HepG2 (cell line): ENCODE measurements at regions not wholly inside any gene's neighbourhood (a gene's known extent, or its start where the extent isn't known, plus 50 kb on each side); places are given as distances from the start of the nearest gene placed in this dataset.

Experiments used
- ATAC-seq: fragments of 200-7000 bp; cut with Tn5 transposase; 3 replicates; pipeline ENCODE4 v1.9.1; 2020; ENCODE audit warnings: mild to moderate bottlenecking, moderate library complexity
- BruUV-seq: library from RNA; stranded (reverse); fragments of 400-500 nt; replicated peaks from 2 replicates; lab custom pipeline; 2021; lab: Mats Ljungman, UMichigan
- CTCF ChIA-PET: fragments of 300-600 bp; formaldehyde crosslinking; extraction: SDS; loops from one replicate; lab custom pipeline; 2021; ENCODE audit warnings: low total read pairs, inconsistent platforms, low intra/inter-chr PET ratio; lab: Yijun Ruan, JAX
- POLR2A ChIA-PET: fragments of 350-600 bp; sonication (Branson Sonifier 250); formaldehyde crosslinking; loops from one replicate; lab custom pipeline; 2020; ENCODE audit warnings: antibody characterized with exemption, inconsistent platforms; lab: Yijun Ruan, JAX
- DNase-seq: peaks from one replicate; pipeline ENCODE4 v3.0.0-alpha.2; 2015; ENCODE audit warnings: low spot score
- FAIRE-seq: peaks from 3 replicates; lab custom pipeline; 2011; peaks lifted over from hg19 to GRCh38; lab: Jason Lieb, UNC
- H2AFZ ChIP-seq: one replicate; pipeline ENCODE4 v1.6.1; 2011; ENCODE audit warnings: low read length, inconsistent platforms
- H3K27ac ChIP-seq: fragments of 300-600 bp; 3 replicates; pipeline ENCODE4 v1.8.0; 2011; ENCODE audit warnings: mixed run types, mild to moderate bottlenecking, mixed read lengths, low read length, inconsistent platforms; ENCODE audit not compliant: insufficient read depth; ENCODE audit errors: extremely low read length
- H3K27me3 ChIP-seq, 2 experiments: fragments of 200-600 bp in 1 of 2; 2 replicates in 1 of 2; 3 replicates in 1 of 2; pipeline versions ENCODE4 v1.6.0 to v1.8.0; 2011; ENCODE audit warnings: low read length in 2 of 2, mild to moderate bottlenecking in 2 of 2, moderate library complexity in 2 of 2, inconsistent platforms in 1 of 2; ENCODE audit not compliant: insufficient read depth in 2 of 2, control insufficient read depth in 1 of 2
- H3K36me3 ChIP-seq, 2 experiments: fragments of 200-600 bp in 1 of 2; replicated peaks in 1 of 2; 2 replicates in 1 of 2; 3 replicates in 1 of 2; pipeline versions ENCODE4 v1.5.1 to v1.8.0; 2011; ENCODE audit warnings: low read length in 2 of 2, inconsistent platforms in 1 of 2; ENCODE audit not compliant: insufficient read depth in 2 of 2, control insufficient read depth in 1 of 2
- H3K4me1 ChIP-seq: 2 replicates; pipeline ENCODE4 v1.5.1; 2012; ENCODE audit warnings: low read length, inconsistent platforms; ENCODE audit not compliant: insufficient read depth
- H3K4me2 ChIP-seq: 2 replicates; pipeline ENCODE4 v1.6.0; 2011; ENCODE audit warnings: low read depth, low read length, inconsistent platforms
- H3K4me3 ChIP-seq, 3 experiments: fragments of 200-600 bp in 1 of 3; sonication (generic), shearing (Covaris generic) in 1 of 3; replicated peaks in 1 of 3; 2 replicates each; pipeline ENCODE4 v1.5.1; 2011 to 2016; ENCODE audit warnings: low read length in 3 of 3, inconsistent platforms in 2 of 3, low read depth in 2 of 3, mild to moderate bottlenecking in 2 of 3, control low read depth in 1 of 3, mixed read lengths in 1 of 3; ENCODE audit not compliant: insufficient read depth in 1 of 3
- H3K79me2 ChIP-seq: one replicate; pipeline ENCODE4 v1.6.1; 2011; ENCODE audit warnings: low read length, inconsistent platforms; ENCODE audit not compliant: insufficient read depth
- H3K9ac ChIP-seq: 2 replicates; pipeline ENCODE4 v1.6.0; 2011; ENCODE audit warnings: mild to moderate bottlenecking, low read depth, low read length, inconsistent platforms; ENCODE audit not compliant: insufficient read depth
- H3K9me3 ChIP-seq: 2 replicates; pipeline ENCODE4 v1.5.1; 2012; ENCODE audit warnings: mild to moderate bottlenecking, low read length
- H4K20me1 ChIP-seq: 2 replicates; pipeline ENCODE4 v1.6.0; 2011; ENCODE audit warnings: inconsistent platforms, mild to moderate bottlenecking, low read length, moderate library complexity; ENCODE audit not compliant: insufficient read depth
- AGO1 ChIP-seq: fragments of 200-400 bp; formaldehyde crosslinking; IDR thresholded peaks from 2 replicates; pipeline ENCODE4 v1.6.1; 2017; ENCODE audit warnings: mild to moderate bottlenecking, low read depth, low read length, moderate library complexity; ENCODE audit not compliant: poor library complexity, severe bottlenecking
- ATF1 ChIP-seq: IDR thresholded peaks from 2 replicates; pipeline ENCODE4 v1.6.1; 2016; ENCODE audit warnings: mild to moderate bottlenecking, control low read depth
- GTF3A ChIP-seq: sonication (generic); formaldehyde crosslinking; conservative IDR thresholded peaks from 2 replicates; pipeline ENCODE4 v1.4.0; 2020; ENCODE audit warnings: mild to moderate bottlenecking, missing genetic modification reagents
- KDM5B ChIP-seq: sonication (generic); formaldehyde crosslinking; IDR thresholded peaks from 2 replicates; pipeline ENCODE4 v1.4.0; 2020; ENCODE audit warnings: missing genetic modification reagents, mild to moderate bottlenecking, borderline replicate concordance
- KLF13 ChIP-seq: sonication (generic); formaldehyde crosslinking; IDR thresholded peaks from 2 replicates; pipeline ENCODE4 v1.4.0; 2020; ENCODE audit warnings: mild to moderate bottlenecking, missing genetic modification reagents
- MAX ChIP-seq: IDR thresholded peaks from 2 replicates; pipeline ENCODE4 v1.6.1; 2012; ENCODE audit warnings: inconsistent platforms
- PHF8 ChIP-seq: sonication (generic); formaldehyde crosslinking; IDR thresholded peaks from 2 replicates; pipeline ENCODE4 v1.5.0; 2020; ENCODE audit warnings: missing genetic modification reagents
- ZBTB2 ChIP-seq: sonication (generic); formaldehyde crosslinking; IDR thresholded peaks from 2 replicates; pipeline ENCODE4 v1.8.0; 2022; ENCODE audit warnings: low read depth, missing genetic modification reagents
- ZBTB3 ChIP-seq: sonication (generic); formaldehyde crosslinking; IDR thresholded peaks from 2 replicates; pipeline ENCODE4 v1.4.0; 2020; ENCODE audit warnings: low read depth, mild to moderate bottlenecking, moderate library complexity, missing genetic modification reagents, borderline replicate concordance
- ZBTB42 ChIP-seq: sonication (generic); formaldehyde crosslinking; IDR thresholded peaks from 2 replicates; pipeline ENCODE4 v1.5.0; 2020; ENCODE audit warnings: mild to moderate bottlenecking, missing genetic modification reagents
- ZNF24 ChIP-seq: fragments of 450-650 bp; IDR thresholded peaks from 2 replicates; pipeline ENCODE4 v1.6.1; 2017; ENCODE audit warnings: antibody characterized with exemption, mild to moderate bottlenecking
- ZNF430 ChIP-seq: sonication (generic); formaldehyde crosslinking; IDR thresholded peaks from 2 replicates; pipeline ENCODE4 v1.9.0; 2021; ENCODE audit warnings: mild to moderate bottlenecking, missing genetic modification reagents
- ZNF607 ChIP-seq: sonication (generic); formaldehyde crosslinking; IDR thresholded peaks from 2 replicates; pipeline ENCODE4 v1.5.1; 2020; ENCODE audit warnings: missing genetic modification reagents, mild to moderate bottlenecking, borderline replicate concordance
- WGBS: methylation state at CpG from one replicate; pipeline ENCODE4 v1.1.6; 2017; ENCODE audit warnings: low lambda C conversion rate; 5-methylcytosine and 5-hydroxymethylcytosine counted together
- in situ Hi-C: cut with HindIII; loops from 2 replicates; pipeline ENCODE4 v1.10.0; 2017; ENCODE audit warnings: low pct_unique_long_range_greater_than_20kb; ENCODE audit not compliant: extremely low pct_ligation_motif_present
- intact Hi-C: fragments of 100-400 bp; cut with micrococcal nuclease; formaldehyde crosslinking; loops from one replicate; pipeline ENCODE4 v1.10.0; 2022; ENCODE audit not compliant: unreplicated experiment

GRCh38 chr6:149197482-149197881, 120.0 kb upstream of the TAB2 start:
- H3K79me2 ChIP-seq: no peaks in the 10 kb centered on the region
- no peak for DNase-seq
- H3K4me3 ChIP-seq: no peak overlapping the region
- no peak for TF ChIP-seq ATF1 (CRISPR knock-in tag)
- no peak for TF ChIP-seq ZNF607 (CRISPR knock-in tag)
- TF ChIP-seq ZNF24: no peak
- TF ChIP-seq AGO1: no peak
- no peak for TF ChIP-seq ZBTB3 (CRISPR knock-in tag)
- TF ChIP-seq KLF13: no peak
- TF ChIP-seq, all 625 proteins: peak for 0
- Histone ChIP-seq H3K4me2 (no peak overlapping the region), H3K27me3 (peaks cover 0 to 33% of the 10 kb centered on the region in 2 experiments; a peak in 4 of 5 replicates), H3K36me3 (no peaks in the 10 kb centered on the region), H4K20me1 (no peaks in the 10 kb centered on the region), H3K9ac (no peak overlapping the region), H3K27ac (no peak overlapping the region), H3K4me1 (no peaks in the 10 kb centered on the region), H2AFZ (no peak overlapping the region), H3K9me3 (0 out of 2 replicates have a peak, but pooled peaks cover 5% of the 10 kb centered on the region)
- ChIA-PET CTCF (no interaction called here), POLR2A (no interaction called here)
- FAIRE-seq (no peak), ATAC-seq (no peak)
- intact Hi-C loops: no loop called here
- in situ Hi-C loops: no loop called here
- no TSS peak for BruUV-seq

GRCh38 chr6:149198265-149198664, 119.2 kb upstream of the TAB2 start:
- Histone ChIP-seq H3K27me3 (peaks cover 0 to 33% of the 10 kb centered on the region in 2 experiments; a peak in 4 of 5 replicates), H3K4me3 (no peak overlapping the region), H3K4me1 (no peaks in the 10 kb centered on the region), H3K9ac (no peak overlapping the region), H4K20me1 (no peaks in the 10 kb centered on the region), H3K36me3 (no peaks in the 10 kb centered on the region), H3K27ac (no peak overlapping the region), H3K4me2 (no peak overlapping the region), H3K9me3 (0 out of 2 replicates have a peak, but pooled peaks cover 5% of the 10 kb centered on the region), H2AFZ (no peak overlapping the region), H3K79me2 (no peaks in the 10 kb centered on the region)
- intact Hi-C loops: no loop called here
- POLR2A ChIA-PET: no interaction called here
- no peak for DNase-seq
- TF ChIP-seq ZBTB2 (CRISPR knock-in tag) (no peak), ZBTB42 (CRISPR knock-in tag) (no peak), MAX (no peak), PHF8 (CRISPR knock-in tag) (no peak), KDM5B (CRISPR knock-in tag) (no peak), GTF3A (CRISPR knock-in tag) (no peak), ZNF430 (CRISPR knock-in tag) (no peak)
- no peak for FAIRE-seq
- 42% methylated on average over 3 of the region's 3 CpGs for WGBS
- BruUV-seq: no TSS peak
- in situ Hi-C loops: no loop called here
- no peak for ATAC-seq
- CTCF ChIA-PET: no interaction called here
